Inferior parietal cortex (tissue), 1 donor: ENCODE measurements at regions not wholly inside any gene's neighbourhood (a gene's known extent, or its start where the extent isn't known, plus 50 kb on each side); places are given as distances from the start of the nearest gene placed in this dataset.
A peak's percentile ranks its signal among the peaks of the same experiment; 100 is the strongest.
"Not testable (repeated sequence)": the region's sequence is repeated elsewhere in the genome, so short reads cannot be mapped to it uniquely, and the experiment has no call there.

Experiments
- DNase-seq: peaks from one replicate; pipeline ENCODE4 v3.0.0-alpha.2; 2016; ENCODE audit errors: extremely low spot score

DNA sequence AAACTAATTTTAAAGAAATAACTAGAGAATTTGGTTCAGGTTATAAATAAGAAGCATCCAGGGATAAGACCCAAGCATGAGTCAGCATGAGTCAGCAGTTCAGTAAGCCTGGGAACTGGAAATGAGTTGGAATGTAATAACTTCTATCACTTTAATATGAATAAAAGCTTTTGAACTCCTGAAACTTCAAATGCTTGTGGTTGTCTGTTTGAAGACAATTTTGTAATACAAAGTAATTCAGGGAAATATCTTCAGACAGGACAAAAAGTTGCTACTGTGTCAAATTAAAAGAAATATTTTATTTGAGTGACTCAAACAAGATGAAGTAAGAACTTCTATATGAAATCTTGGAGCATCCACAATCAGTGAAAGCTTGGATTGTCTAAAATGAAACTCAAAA lies 331.2 kb upstream of the DAB2 start:
- DNase-seq = peak; percentile 15

DNA sequence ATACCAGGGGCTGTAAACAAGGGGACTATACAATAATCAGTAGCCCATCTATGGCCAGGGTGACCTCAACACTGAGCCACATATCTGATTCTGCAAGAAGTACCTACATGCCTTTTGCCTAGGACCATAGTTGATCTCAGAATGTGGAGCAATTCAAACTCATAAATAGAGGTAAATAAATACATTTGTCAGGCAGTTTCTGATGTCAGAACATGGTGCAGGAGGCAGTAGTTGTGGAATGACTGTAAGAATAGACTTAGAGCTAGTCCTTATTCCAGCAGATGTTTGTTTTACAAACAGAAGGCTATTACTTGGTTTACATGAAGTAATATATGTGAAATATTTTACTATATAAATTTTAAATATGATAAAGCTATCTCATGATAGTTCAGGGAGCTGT lies 330.7 kb upstream of the DAB2 start:
- no peak for DNase-seq

DNA sequence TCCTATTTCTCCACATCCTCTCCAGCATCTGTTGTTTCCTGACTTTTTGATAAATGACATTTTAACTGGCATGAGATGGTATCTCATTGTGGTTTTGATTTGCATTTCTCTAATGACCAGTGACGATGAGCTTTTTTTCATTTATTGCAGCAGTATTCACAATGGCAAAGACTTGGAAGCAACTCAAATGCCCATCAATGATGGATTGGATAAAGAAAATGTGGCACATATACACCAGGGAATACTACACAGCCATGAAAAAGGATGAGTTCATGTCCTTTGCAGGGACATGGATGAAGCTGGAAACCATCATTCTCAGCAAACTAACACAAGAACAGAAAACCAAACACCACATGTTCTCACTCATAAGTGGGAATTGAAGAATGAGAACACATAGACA lies 329.0 kb upstream of the DAB2 start:
- not testable (repeated sequence) for DNase-seq

- no peak for DNase-seq
These were observed 325.9 kb upstream of the DAB2 start for GRCh38 chr5:39750661-39751060.

DNA sequence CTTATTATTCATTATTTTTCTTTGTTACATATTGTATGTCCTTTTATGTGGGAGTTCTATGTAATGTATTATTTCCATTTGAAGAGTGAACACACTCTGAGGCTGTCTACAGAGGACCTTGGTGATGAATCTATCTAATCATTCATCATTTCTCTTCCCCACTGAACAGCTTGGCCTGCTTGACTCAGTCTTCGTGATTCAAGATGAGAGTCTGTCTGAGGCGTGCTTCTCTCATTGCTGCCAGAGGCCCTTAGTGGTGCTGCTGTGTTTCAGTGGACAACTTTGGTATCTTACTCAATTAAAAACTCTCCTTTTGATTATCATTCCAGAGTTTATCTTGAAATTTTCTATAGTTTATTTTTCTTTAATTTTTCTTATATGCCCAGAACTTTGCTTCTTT lies 318.1 kb upstream of the DAB2 start:
- no peak for DNase-seq

DNA sequence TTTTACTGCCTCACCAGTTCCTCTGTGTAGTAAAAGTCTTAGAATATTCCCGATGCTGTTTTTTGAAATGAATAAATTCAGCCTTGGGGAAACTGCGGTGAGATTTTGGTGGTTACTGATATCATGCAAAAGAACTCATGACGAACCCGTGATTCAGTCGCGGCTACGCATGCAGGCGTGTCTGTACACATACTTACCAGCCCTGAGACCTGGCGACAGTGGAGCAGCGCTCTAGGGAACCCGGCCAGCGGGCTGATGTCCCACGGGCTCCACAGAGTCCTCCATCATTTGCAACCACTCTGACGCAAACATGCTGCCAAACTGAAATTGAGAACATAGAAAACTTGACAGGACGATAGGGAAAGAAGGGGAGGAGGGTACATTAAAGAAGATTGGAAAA lies 315.6 kb upstream of the DAB2 start:
- no peak for DNase-seq

GRCh38 chr5:39732166-39732565 lies 307.4 kb upstream of the DAB2 start:
- DNase-seq = no peak

DNA sequence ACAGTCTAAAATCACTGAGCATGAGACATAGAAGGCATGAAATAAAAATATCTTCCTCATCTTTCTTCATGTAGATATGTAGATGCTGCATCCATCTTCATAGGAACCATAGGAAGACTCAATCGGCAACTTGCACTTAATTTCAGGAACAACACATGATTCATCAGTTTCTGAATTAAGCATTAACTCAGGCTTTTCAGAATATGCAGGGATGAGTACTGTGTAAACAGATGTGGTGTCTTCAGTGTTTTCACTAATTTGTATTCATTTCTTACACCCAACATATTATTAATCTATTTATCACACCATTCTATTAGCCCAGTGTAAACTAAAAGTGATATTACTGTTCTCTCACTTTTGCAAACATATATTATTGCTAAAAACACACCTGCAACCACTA lies 305.9 kb upstream of the DAB2 start:
- DNase-seq = no peak

GRCh38 chr5:39730006-39730405 lies 305.2 kb upstream of the DAB2 start:
- no peak for DNase-seq

- no peak for DNase-seq
These were observed 301.7 kb upstream of the DAB2 start for GRCh38 chr5:39726467-39726866.

GRCh38 chr5:39721394-39721793 lies 296.6 kb upstream of the DAB2 start:
- no peak for DNase-seq

- DNase-seq = no peak
These were observed 295.4 kb upstream of the DAB2 start for GRCh38 chr5:39720136-39720535.

DNA sequence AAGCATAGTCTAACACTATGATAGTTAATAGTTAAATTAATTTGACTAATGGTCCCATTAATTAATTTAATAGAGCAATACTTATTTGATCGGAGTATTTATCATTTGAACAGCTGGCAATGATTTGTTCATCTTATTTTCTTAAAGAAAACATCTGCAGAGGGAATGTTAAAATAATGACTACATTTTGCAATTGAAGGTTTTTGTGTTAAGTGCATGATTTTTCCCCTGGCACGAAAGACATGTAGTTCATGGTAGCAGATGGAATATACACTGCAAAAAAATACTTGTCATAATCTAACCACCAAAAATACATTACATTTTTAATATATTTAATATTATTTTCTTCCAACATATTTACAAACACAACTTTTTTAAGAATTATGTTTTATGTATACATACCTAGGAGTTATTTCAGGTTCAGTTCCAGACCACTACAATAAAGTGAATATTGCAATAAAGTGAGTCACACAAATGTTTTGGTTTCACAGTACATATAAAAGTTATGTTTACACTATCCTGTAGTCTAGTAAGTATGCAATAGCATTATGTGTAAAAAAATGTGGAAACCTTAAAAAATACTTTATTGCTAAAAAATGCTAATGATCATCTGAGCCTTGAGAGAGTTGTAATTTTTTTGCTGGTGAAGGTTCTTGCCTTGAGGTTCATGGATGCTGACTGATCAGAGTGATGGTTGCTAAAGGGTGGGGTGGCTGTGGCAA lies 292.6 kb upstream of the DAB2 start:
- no peak for DNase-seq

- DNase-seq = peak; percentile 5
These were observed 291.8 kb upstream of the DAB2 start for GRCh38 chr5:39716532-39717028.

GRCh38 chr5:39714036-39714698 lies 289.4 kb upstream of the DAB2 start:
- peak; percentile 73 for DNase-seq

GRCh38 chr5:39713250-39713916 lies 288.6 kb upstream of the DAB2 start:
- DNase-seq = no peak

DNA sequence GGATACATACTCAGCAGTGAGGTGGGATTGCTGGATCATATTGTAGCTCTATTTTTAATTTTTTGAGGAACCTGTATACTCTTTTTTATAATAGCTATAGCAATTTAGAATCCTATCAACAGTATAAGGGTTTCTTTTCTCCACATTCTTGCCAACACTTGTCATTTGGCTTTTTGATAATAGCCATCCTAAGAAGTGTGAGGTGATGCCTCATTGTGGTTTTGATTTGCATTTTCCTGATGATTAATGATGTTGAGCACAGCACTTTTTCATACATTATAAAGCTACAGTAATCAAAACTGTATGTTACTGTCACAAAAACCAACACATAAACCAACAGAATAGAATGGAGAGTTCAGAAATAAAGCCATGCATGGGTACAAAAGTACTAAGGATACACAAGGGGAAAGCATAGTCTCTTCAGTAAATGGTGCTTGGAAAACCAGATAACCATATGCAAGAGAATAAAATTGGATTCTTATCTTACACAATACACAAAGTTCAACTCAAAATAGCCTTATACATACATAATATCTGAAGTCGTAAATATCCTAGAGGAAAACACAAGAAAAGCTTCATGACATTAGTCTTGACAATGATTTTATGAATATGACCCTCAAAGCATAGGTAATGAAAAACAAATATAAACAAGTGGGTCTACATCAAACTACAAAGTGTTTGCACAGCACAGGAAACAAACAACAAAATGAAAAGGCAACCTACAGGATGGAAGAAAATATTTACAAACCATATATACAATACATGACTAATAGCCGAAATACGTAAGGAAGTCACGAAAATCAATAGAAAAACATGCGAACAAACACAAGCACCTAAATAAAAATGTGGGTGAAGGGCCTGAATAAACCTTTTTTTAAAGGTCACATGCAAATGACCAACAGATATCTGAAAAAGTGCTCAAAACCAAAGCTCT lies 287.8 kb upstream of the DAB2 start:
- DNase-seq = no peak

DNA sequence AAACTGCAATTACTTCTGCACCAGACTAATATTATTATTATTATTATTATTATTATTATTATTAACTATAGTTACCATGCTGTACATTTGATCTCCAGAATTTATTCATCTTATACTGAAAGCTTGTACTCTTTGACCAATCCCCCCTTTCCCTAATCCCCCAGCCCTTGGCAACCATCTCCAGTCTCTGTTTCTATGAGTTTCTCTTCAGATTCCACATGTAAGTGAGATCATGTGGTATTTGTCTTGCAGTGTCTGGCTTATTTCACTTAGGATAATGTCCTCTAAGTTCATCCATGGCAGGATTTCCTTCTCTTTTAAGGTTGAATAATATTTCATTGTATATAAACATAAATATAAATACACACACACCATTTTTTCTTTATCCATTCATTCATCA lies 287.0 kb upstream of the DAB2 start:
- no peak for DNase-seq

DNA sequence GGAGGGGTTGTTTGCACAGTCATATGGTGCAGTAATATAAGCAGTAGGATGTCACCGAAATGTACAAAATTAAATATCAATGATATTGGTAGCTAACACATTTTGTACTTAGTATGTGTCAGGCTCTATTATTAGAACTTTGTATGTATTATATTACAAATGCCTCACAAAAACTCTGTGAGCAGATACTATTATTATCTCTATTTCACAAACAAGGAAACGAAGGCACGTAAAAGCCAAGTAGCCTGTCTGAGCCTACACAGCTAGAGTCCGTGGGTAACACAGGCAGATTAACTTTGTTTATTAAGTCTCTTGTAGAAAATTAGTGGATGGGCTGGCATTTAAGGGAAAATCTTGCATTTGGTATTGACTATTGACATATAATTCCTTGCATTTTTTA lies 284.3 kb upstream of the DAB2 start:
- DNase-seq = no peak

DNA sequence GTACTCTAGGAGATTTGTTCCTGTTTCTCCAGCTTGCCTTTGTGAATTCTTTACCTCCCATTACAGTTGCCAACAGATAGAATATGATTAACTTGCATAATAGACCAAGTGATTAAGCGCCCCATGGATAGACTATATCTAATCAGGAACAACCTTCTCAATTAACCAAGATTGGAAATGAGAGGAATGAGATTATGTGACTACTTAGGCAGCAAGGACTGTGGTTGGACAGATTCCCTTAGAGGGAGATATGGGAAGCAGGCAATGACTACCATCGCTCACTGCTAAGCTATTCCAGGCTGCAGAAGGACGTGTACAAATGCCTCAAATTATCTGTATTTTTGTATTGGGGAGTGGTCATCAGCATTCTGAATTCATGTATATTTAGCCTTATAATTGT lies 278.1 kb upstream of the DAB2 start:
- no peak for DNase-seq

- DNase-seq = no peak
These were observed 275.7 kb upstream of the DAB2 start for GRCh38 chr5:39700523-39700922.
